AML-193 (cell line): ENCODE measurements at regions not wholly inside any gene's neighbourhood (a gene's known extent, or its start where the extent isn't known, plus 50 kb on each side); places are given as distances from the start of the nearest gene placed in this dataset.
"Not testable (repeated sequence)": the region's sequence is repeated elsewhere in the genome, so short reads cannot be mapped to it uniquely, and the experiment has no call there.

Experiments used
- DNase-seq, 2 experiments: peaks; one replicate each; lab custom pipeline; 2025; lab: John Stamatoyannopoulos, UW

GRCh38 chr5:111976705-111977435, 219.9 kb upstream of the NREP start:
- DNase-seq, result no peak

- DNase-seq, result no peak
Measured at GRCh38 chr5:111975133-111975532, 218.1 kb upstream of the NREP start.

DNA sequence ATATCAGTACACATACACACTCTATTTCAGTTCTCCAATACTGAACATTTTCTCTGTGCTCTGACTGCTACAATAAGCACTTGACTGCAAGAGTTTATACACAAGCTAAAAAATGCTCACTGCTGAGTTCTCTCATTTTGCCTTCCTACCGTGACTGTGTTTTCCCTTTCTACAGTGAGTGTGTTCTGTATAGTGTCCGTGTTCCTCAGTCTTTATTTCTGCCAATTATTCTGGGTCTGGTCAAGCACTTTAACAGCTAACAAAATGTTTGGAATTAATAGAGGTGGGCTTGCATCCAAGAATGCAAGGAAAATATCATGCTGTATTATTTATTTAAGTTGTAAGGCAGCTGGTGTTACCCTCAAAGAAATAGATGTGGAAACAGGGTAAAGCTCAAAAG, 217.0 kb upstream of the NREP start:
- no peak for DNase-seq

DNA sequence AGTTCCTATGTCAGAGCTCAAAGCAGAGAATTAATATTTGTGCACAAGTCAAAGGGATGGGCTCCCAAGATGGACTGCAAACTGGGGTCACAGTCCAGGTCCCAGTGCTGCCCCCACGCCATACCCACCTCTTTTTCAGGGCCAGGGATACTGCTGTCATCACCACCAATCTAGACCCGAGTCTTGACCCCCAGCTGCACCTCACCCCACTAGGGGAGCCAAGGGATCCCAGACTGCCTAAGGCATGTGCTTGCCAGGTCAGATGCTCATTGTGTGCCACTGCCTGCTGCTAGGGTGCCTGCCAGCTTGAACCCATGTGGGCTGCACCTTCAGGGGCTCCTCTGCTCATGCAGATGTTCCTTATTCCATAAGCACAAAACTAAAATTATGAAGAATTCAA, 215.6 kb upstream of the NREP start:
- DNase-seq, result no peak

DNA sequence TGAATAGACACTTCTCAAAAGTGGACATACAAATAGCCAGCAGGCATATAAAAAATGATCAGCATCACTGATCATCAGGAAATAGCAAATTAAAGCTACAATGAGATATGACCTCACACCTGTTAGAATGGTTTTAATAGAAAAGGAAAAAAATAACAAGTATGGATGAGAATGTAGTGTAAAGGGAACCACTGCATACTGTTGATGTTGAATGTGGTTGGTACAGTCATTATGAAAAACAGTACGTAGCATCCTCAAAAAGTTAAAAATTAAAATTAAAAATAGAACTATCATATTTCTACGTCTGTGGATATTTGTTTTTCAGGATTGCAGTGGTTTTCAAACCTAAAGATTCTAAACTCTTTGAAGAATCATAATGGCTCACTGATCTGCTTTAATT, 215.1 kb upstream of the NREP start:
- no peak for DNase-seq

GRCh38 chr5:111968459-111968858, 211.5 kb upstream of the NREP start:
- peak; percentile 26 to 46 for DNase-seq

GRCh38 chr5:111967463-111967862, 210.5 kb upstream of the NREP start:
- DNase-seq, result no peak

GRCh38 chr5:111966290-111966689, 209.3 kb upstream of the NREP start:
- no peak for DNase-seq

DNA sequence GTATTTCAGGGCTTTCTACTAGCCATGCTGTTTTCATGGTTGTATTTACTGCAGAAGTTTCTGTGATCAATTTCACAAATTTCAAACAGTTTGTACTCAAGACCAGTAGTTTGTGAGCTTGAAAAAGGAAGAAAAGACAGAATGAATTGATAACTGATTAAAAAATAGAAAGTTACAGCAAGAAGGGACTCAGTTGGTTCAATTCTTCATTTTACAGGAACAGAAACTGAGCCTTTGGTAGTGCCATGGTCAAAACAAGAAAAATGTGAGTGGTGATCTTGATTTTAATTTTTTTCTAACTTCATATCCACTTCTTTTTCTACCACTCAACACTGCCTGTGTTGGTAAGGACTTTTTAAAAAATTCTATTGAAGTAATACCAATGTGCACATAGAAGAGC, 206.6 kb upstream of the NREP start:
- no peak for DNase-seq

GRCh38 chr5:111962906-111963305, 205.9 kb upstream of the NREP start:
- no peak for DNase-seq

DNA sequence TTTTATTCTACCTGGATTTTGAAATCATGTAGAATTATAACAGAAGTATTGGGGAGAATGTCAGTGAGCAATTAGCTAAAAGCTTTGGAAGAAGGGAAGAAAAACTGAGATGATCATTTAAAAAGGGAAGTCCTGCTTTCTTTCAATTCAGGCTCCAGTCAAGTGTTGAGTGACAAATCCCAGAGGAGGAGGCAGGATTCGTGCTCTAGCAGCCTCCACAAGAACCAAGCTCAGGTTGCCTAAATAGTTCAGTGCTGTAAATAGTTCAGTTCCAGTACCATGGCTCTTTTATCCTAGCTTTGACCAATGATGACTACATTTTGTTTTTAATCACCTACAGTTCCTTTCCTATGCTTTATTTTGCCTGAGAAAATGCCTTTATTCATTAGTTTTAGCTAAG, 204.9 kb upstream of the NREP start:
- DNase-seq, result no peak

DNA sequence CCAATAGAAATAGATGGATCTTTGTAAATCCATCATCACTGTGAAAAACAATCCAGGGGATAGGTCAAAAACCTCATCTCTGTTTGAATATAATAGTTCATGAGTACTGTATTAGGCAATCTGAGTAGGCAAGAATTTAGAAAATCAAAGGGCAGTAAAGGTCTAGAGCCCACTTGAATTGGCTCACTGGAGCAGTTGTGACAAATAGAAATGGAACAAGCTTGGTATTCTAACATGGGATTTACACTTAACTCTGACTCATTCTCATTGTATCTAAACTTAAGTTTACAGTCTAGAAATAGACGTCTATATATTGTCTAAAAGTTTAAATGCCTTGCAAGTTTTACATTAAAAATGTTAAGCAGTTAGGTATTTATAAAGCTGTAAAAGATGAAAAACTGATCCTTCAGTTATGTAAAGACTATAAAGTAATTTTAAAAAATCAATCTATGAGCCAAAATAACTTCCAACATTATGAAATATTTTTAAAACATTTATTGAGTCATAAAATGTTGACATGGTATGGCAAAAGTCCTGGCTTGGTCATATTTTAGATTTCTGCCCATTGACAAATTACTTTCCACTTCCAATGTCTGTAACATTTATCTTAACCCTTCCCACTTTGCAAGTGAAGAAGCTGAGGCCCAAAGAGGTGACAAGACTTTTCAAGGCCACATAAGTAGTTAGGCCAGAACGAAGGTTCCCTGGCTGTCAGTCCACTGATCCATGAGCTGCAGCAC, 203.7 kb upstream of the NREP start:
- DNase-seq, result no peak

- no peak for DNase-seq
Measured at GRCh38 chr5:111958851-111959250, 201.9 kb upstream of the NREP start.

DNA sequence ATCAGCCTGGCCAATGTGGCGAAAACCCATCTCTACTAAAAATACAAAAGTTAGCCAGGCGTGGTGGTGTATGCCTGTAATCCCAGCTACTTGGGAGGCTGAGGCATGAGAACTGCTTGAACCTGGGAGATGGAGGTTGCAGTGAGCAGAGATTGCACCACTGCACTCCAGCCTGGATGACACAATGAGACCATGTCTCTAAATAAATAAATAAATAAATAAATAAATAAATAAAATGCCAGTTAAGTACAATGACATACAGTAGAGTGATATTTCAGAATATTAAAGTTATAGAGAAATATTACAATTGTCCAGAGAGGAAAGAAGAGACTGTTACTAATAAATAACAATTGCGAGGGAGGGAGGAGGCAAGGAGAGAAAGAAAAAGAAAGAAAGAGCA, 199.8 kb upstream of the NREP start:
- DNase-seq, result not testable (repeated sequence)

- no peak for DNase-seq
Measured at GRCh38 chr5:111954516-111955395, 197.8 kb upstream of the NREP start.

GRCh38 chr5:111953351-111954127, 196.5 kb upstream of the NREP start:
- DNase-seq, result no peak

DNA sequence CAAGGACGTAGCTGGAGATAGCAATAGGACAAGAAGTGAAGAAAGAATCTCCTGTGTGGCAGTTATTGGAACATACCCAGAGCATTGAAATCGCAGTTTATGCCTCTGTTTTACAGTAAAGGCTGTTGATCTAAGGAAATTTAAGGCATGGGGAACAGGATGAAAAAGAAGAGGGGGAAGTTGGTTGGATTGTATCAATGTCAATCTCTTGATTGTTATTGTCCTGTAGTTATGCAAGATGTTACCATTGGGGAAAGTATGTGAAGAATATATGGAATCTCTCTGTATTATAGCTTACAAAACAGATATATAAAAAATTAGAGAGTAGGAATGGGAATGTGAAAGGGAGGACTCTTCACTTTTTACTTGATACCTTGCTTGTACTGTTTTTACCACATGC, 195.6 kb upstream of the NREP start:
- no peak for DNase-seq

- no peak for DNase-seq
Measured at GRCh38 chr5:111950660-111951059, 193.7 kb upstream of the NREP start.

GRCh38 chr5:111948092-111948841, 191.3 kb upstream of the NREP start:
- no peak for DNase-seq

GRCh38 chr5:111946556-111946955, 189.6 kb upstream of the NREP start:
- DNase-seq, result no peak

DNA sequence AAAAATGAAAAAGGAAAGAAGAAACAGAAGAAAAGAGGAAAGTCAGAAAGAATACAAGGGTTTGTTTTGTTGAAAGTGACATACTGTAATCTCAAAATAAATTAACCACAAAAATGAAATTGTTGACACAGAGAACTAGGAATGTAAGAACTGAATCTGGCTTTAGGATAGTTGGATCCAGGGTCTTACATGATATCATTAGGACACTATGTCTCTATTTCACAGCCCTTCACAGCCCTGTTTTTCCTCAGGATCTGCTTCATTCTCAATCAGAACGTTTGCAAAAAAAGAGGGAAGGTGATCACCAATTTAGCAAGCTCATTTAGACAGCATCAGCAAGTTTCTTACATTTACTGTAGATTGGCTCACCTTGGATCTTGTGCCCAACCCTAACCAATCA, 188.5 kb upstream of the NREP start:
- DNase-seq, result no peak
